ENCODE measurements at regions not wholly inside any gene's neighbourhood (a gene's known extent, or its start where the extent isn't known, plus 50 kb on each side); places are given as distances from the start of the nearest gene placed in this dataset.

- Mint-ChIP-seq H3K9me3 (peaks cover under 1% of the 10 kb centered on the region), H3K36me3 (ENCODE audit: low read depth) (no peaks in the 10 kb centered on the region), H3K27ac (no peak overlapping the region), H3K4me3 (no peak overlapping the region), H3K27me3 (ENCODE audit: low read depth, poor library complexity) (no peaks in the 10 kb centered on the region), H3K4me1 (peaks cover 1% of the 10 kb centered on the region)
- no peak for TF ChIP-seq CTCF (IDR thresholded peaks at IDR 0.05)
- no peak for DNase-seq
Observed at GRCh38 chr4:10873809-10874208, 189.2 kb upstream of the CLNK start.

- no peak for TF ChIP-seq CTCF (IDR thresholded peaks at IDR 0.05)
- H3K27me3 Mint-ChIP-seq (ENCODE audit: low read depth, poor library complexity) = no peaks in the 10 kb centered on the region
- peaks cover 5% of the 10 kb centered on the region for H3K4me1 Mint-ChIP-seq
- peaks cover 4% of the 10 kb centered on the region for H3K9me3 Mint-ChIP-seq
- no peak overlapping the region for H3K4me3 Mint-ChIP-seq
- DNase-seq = no peak
- H3K36me3 Mint-ChIP-seq (ENCODE audit: low read depth) = no peaks in the 10 kb centered on the region
- no peak overlapping the region for H3K27ac Mint-ChIP-seq
Observed at GRCh38 chr4:10872833-10873517, 188.4 kb upstream of the CLNK start.

GRCh38 chr4:10866666-10867065, 182.1 kb upstream of the CLNK start:
- no peak for DNase-seq
- Mint-ChIP-seq H3K4me1 (peaks cover 19% of the 10 kb centered on the region), H3K27ac (peak overlapping the region; percentile 25), H3K4me3 (no peak overlapping the region), H3K9me3 (peaks cover 7% of the 10 kb centered on the region), H3K36me3 (ENCODE audit: low read depth) (no peaks in the 10 kb centered on the region), H3K27me3 (ENCODE audit: low read depth, poor library complexity) (no peaks in the 10 kb centered on the region)
- TF ChIP-seq CTCF (IDR thresholded peaks at IDR 0.05) = no peak

- H3K9me3 Mint-ChIP-seq = peaks cover 28% of the 10 kb centered on the region
- no peak overlapping the region for H3K27ac Mint-ChIP-seq
- H3K36me3 Mint-ChIP-seq (ENCODE audit: low read depth) = no peaks in the 10 kb centered on the region
- DNase-seq = no peak
- peaks cover under 1% of the 10 kb centered on the region for H3K4me1 Mint-ChIP-seq
- no peaks in the 10 kb centered on the region for H3K27me3 Mint-ChIP-seq (ENCODE audit: low read depth, poor library complexity)
- TF ChIP-seq CTCF (IDR thresholded peaks at IDR 0.05) = no peak
- H3K4me3 Mint-ChIP-seq = no peak overlapping the region
Observed at GRCh38 chr4:10861036-10861435, 176.5 kb upstream of the CLNK start.

GRCh38 chr4:10856271-10856782, 171.8 kb upstream of the CLNK start:
- H3K4me3 Mint-ChIP-seq = no peak overlapping the region
- TF ChIP-seq CTCF (IDR thresholded peaks at IDR 0.05) = no peak
- DNase-seq = no peak
- H3K27me3 Mint-ChIP-seq (ENCODE audit: low read depth, poor library complexity) = peaks cover 5% of the 10 kb centered on the region
- H3K9me3 Mint-ChIP-seq = peaks cover 26% of the 10 kb centered on the region
- H3K27ac Mint-ChIP-seq = no peak overlapping the region
- H3K4me1 Mint-ChIP-seq = no peaks in the 10 kb centered on the region
- no peaks in the 10 kb centered on the region for H3K36me3 Mint-ChIP-seq (ENCODE audit: low read depth)

GRCh38 chr4:10853196-10853595, 168.6 kb upstream of the CLNK start:
- peaks cover 26% of the 10 kb centered on the region for H3K9me3 Mint-ChIP-seq
- no peak overlapping the region for H3K4me3 Mint-ChIP-seq
- H3K27ac Mint-ChIP-seq = no peak overlapping the region
- no peak for DNase-seq
- H3K4me1 Mint-ChIP-seq = no peaks in the 10 kb centered on the region
- TF ChIP-seq CTCF (IDR thresholded peaks at IDR 0.05) = no peak
- no peaks in the 10 kb centered on the region for H3K36me3 Mint-ChIP-seq (ENCODE audit: low read depth)
- H3K27me3 Mint-ChIP-seq (ENCODE audit: low read depth, poor library complexity) = peaks cover 5% of the 10 kb centered on the region
